Aorta (tissue), 5 donors: ENCODE measurements at regions not wholly inside any gene's neighbourhood (a gene's known extent, or its start where the extent isn't known, plus 50 kb on each side); places are given as distances from the start of the nearest gene placed in this dataset.

Experiments
- ATAC-seq: fragments of 200-7000 bp; cut with Tn5 transposase; one replicate; pipeline ENCODE4 v1.9.1; 2022; ENCODE audit warnings: moderate library complexity; ENCODE audit not compliant: low FRiP score
- DNase-seq, 2 donors: peaks; one replicate each; pipeline ENCODE4 v3.0.0-alpha.2; 2020
- H3K27ac ChIP-seq, 2 donors: one replicate each; pipeline ENCODE4 v1.5.1; 2013; ENCODE audit warnings: low read length in 2 of 2, mild to moderate bottlenecking in 2 of 2, moderate library complexity in 2 of 2, control low read depth in 1 of 2, inconsistent platforms in 1 of 2, low read depth in 1 of 2
- H3K27me3 ChIP-seq, 2 donors: one replicate each; pipeline ENCODE4 v1.6.1; 2013; ENCODE audit warnings: control low read depth in 1 of 2, low read length in 1 of 2, mild to moderate bottlenecking in 1 of 2, moderate library complexity in 1 of 2; ENCODE audit not compliant: insufficient read depth in 2 of 2, control insufficient read depth in 1 of 2
- H3K36me3 ChIP-seq, 2 donors: one replicate each; pipeline ENCODE4 v1.6.1; 2013; ENCODE audit warnings: control low read depth in 1 of 2, low read length in 1 of 2, mild to moderate bottlenecking in 1 of 2; ENCODE audit not compliant: insufficient read depth in 2 of 2, control insufficient read depth in 1 of 2
- H3K4me1 ChIP-seq, 2 donors: one replicate each; pipeline ENCODE4 v1.6.1; 2013; ENCODE audit warnings: low read length in 2 of 2, control low read depth in 1 of 2, mild to moderate bottlenecking in 1 of 2, moderate library complexity in 1 of 2; ENCODE audit not compliant: insufficient read depth in 2 of 2, control insufficient read depth in 1 of 2
- H3K4me3 ChIP-seq, 2 donors: one replicate each; pipeline ENCODE4 v1.5.1; 2013; ENCODE audit warnings: low read length in 2 of 2, control low read depth in 1 of 2, mild to moderate bottlenecking in 1 of 2
- H3K9me3 ChIP-seq: one replicate; pipeline ENCODE4 v1.6.1; 2013; ENCODE audit warnings: mild to moderate bottlenecking, low read length; ENCODE audit not compliant: control insufficient read depth
- WGBS, 2 donors: extraction: QIAGEN DNeasy Blood & Tissue Kit; methylation state at CpG; one replicate each; pipeline ENCODE4 v1.1.7; 2013; 5-methylcytosine and 5-hydroxymethylcytosine counted together
- intact Hi-C, 2 donors: fragments of 100-400 bp; cut with DNase I; formaldehyde crosslinking; loops; one replicate each; pipeline versions ENCODE4 v1.14.2 to v1.15.0; 2022
- donor health status: healthy with polysubstance abuse.
- donor health status: Bipolar disorder and iron deficiency.
- donor health status: DM: no; HTN: no; CAD: no.
- donor health status: DM: no; HTN: no; CAD: no.
- donor health status: DM: yes; HTN: yes; CAD: no.

DNA sequence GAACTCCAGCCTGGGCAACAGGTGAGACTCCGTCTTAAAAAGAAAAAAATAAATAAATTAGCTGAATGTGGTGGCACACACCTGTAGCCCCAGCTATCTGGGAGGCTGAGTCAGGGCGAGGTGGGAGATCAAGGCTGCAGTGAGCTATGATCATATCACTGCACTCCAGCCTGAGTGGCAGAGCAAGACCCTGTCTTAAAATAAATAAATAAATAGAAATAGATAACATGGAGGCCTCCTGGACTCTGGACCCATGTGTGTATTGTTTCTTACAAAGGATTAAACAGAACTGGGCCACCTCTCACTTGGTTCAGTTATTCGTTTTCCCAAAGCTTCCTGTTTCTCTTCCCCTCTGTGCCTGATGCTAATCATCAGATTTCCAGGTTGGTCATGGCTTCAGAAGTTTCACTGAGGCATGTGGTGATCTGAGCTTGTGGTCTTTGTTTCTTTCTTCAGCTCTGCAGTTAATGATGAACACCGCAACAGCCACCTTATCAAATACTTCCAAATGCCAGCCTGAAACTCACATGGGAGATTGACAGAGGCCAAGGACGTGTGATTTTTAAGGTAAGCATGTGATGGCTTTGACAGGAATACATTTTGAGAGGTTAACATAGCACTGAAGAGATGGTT lies 83.3 kb upstream of the MAP4K4 start:
- 90 to 93% methylated on average over 5 of the region's 5 CpGs for WGBS, 2 donors
- Histone ChIP-seq H3K36me3 (no peaks in the 10 kb centered on the region), H3K4me1 (no peaks in the 10 kb centered on the region), H3K27ac (no peak overlapping the region), H3K4me3 (no peak overlapping the region), H3K9me3 (no peaks in the 10 kb centered on the region), H3K27me3 (no peaks in the 10 kb centered on the region)
- intact Hi-C loops = no loop called here
- no peak for ATAC-seq
- DNase-seq = no peak

DNA sequence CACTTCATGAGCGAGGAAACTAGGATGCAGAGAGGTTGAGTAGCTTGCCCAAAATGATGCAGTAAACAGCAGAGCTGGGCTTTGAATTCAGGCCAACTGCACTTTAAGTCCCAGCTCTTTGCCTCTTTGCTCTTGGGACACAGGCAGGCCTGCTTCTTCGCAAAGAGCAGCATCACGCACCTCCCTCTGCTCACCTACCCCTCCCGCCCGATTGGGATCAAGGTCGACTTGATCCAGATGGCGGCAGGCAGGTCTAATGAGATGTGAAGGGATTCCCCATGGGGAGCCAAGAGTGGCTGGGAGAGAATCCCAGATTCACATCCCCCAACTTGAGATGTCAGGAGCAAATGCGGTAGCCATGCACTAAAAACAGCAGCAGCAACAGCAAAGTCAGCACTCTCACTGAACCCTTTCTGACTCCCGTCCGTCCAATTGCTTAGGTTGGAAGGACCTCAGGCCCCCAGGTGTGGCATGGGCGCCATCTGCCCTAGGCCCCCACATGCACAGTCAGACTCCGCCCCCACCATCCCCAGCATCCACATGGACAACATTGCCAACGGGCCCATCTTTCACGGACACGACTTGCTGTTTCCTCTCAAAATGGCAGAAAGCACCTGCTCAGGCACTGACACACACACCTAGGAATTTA lies 84.3 kb upstream of the MAP4K4 start:
- no peaks in the 10 kb centered on the region for H3K9me3 ChIP-seq
- no peaks in the 10 kb centered on the region for H3K36me3 ChIP-seq
- DNase-seq (no peak), ATAC-seq (no peak)
- H3K4me3 ChIP-seq = no peak overlapping the region
- H3K4me1 ChIP-seq = no peaks in the 10 kb centered on the region
- WGBS, 2 donors = 87 to 90% methylated on average over 15 of the region's 15 CpGs
- intact Hi-C loops = no loop called here
- H3K27ac ChIP-seq = no peak overlapping the region
- no peaks in the 10 kb centered on the region for H3K27me3 ChIP-seq

DNA sequence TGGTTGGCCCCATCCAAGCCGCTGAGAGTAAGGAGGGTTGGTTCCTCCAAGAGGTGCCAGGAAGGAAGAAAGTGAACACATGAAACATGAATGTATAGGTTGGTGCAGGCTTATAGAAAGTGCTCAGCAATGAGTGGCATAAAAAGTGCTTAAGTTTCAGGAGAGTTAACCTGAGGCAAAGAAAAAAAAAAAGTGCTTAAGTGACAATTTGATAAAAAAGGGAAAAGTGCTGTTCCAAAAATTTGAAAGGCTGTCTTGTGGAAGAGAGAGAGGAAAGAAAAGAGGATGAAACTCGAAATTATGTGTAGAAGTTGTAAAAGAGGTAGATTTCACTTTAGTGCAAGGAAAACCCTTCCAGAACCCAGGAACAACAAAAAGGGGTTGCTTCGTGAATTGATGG lies 85.5 kb upstream of the MAP4K4 start:
- no peaks in the 10 kb centered on the region for H3K36me3 ChIP-seq
- H3K27ac ChIP-seq = no peak overlapping the region
- 93 to 97% methylated on average over 3 of the region's 3 CpGs for WGBS, 2 donors
- no peaks in the 10 kb centered on the region for H3K27me3 ChIP-seq
- ATAC-seq (no peak), DNase-seq (no peak)
- intact Hi-C loops = no loop called here
- no peaks in the 10 kb centered on the region for H3K9me3 ChIP-seq
- H3K4me3 ChIP-seq = no peak overlapping the region
- no peaks in the 10 kb centered on the region for H3K4me1 ChIP-seq

GRCh38 chr2:101610750-101611315 lies 86.7 kb upstream of the MAP4K4 start:
- no peak overlapping the region for H3K4me3 ChIP-seq
- H3K36me3 ChIP-seq = no peaks in the 10 kb centered on the region
- 87 to 90% methylated on average over 3 of the region's 3 CpGs for WGBS, 2 donors
- H3K27ac ChIP-seq = no peak overlapping the region
- no peaks in the 10 kb centered on the region for H3K4me1 ChIP-seq
- H3K9me3 ChIP-seq = no peaks in the 10 kb centered on the region
- no peak for ATAC-seq
- DNase-seq = no peak
- H3K27me3 ChIP-seq = no peaks in the 10 kb centered on the region
- intact Hi-C loops = no loop called here

DNA sequence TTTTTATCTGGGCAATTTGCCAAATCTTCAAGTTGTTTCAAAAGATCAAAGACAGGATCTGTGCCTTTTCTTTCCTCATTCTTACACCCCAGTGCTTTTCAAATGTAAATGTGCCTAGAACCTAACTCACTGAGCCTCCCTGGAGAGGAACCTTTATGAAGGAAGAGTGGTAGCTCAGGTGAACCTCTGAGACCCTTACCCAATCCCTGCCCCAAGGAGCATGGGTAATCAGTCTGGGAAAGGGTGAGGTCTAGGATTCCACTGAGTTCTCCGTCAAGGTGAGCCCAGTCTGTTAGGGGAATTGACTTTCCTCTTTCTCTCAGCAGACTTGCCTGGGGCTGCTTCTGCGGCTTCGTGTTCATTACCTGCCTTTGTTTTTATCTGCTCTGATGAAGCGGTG lies 88.1 kb upstream of the MAP4K4 start:
- Histone ChIP-seq H3K4me1 (no peaks in the 10 kb centered on the region), H3K27me3 (no peaks in the 10 kb centered on the region), H3K4me3 (no peak overlapping the region), H3K27ac (no peak overlapping the region), H3K9me3 (no peaks in the 10 kb centered on the region), H3K36me3 (no peaks in the 10 kb centered on the region)
- 98 to 99% methylated on average over 4 of the region's 4 CpGs for WGBS, 2 donors
- intact Hi-C loops = no loop called here
- ATAC-seq (no peak), DNase-seq (no peak)

- Histone ChIP-seq H3K4me1 (no peaks in the 10 kb centered on the region), H3K9me3 (no peaks in the 10 kb centered on the region), H3K4me3 (no peak overlapping the region), H3K27me3 (no peaks in the 10 kb centered on the region), H3K27ac (no peak overlapping the region), H3K36me3 (no peaks in the 10 kb centered on the region)
- DNase-seq = no peak
- intact Hi-C loops = no loop called here
- ATAC-seq = no peak
- WGBS, 2 donors = 82 to 84% methylated on average over 4 of the region's 4 CpGs
These were observed 88.8 kb upstream of the MAP4K4 start for GRCh38 chr2:101608408-101609310.

DNA sequence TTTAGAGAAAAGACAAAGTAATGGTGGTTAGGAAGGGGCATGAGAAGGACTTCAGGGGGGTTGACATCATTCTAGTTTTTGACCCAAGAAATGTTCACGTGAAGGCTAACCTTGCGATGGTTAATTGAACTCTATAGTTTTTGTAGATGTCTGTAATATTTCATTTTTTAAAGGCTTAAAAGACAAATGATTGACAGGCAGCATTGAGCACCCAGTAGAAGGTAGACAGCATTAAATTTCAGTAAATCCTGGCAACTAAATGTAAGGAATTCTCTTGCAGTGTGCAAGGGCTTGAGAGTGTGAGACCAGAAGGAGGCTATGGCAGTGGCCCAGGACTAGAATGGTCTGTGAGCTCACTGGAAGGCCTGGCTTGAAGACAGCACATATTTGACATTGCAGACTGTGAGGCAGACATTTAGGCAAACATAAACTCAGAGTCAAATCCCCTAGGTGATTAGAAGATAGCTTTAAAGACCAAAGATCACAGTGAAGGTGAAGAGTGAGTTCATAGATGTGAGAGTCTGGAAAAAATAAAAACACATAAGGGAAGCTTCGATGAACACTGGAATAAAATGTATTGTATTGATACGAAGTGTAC lies 100.1 kb upstream of the MAP4K4 start:
- H3K27me3 ChIP-seq = no peaks in the 10 kb centered on the region
- H3K9me3 ChIP-seq = no peaks in the 10 kb centered on the region
- peak in 1 of 2 donors; percentile 59 for DNase-seq
- intact Hi-C loops = no loop called here
- H3K27ac ChIP-seq = no peak overlapping the region
- no peak overlapping the region for H3K4me3 ChIP-seq
- peak; percentile 59 for ATAC-seq
- no peaks in the 10 kb centered on the region for H3K36me3 ChIP-seq
- H3K4me1 ChIP-seq = no peaks in the 10 kb centered on the region
- 25 to 33% methylated on average over 4 of the region's 4 CpGs for WGBS, 2 donors

GRCh38 chr2:101596333-101596732 lies 101.2 kb upstream of the MAP4K4 start:
- intact Hi-C loops = no loop called here
- ATAC-seq (no peak), DNase-seq (no peak)
- WGBS, 2 donors = 68 to 70% methylated on average over 4 of the region's 4 CpGs
- Histone ChIP-seq H3K4me1 (no peaks in the 10 kb centered on the region), H3K27ac (no peak overlapping the region), H3K27me3 (no peaks in the 10 kb centered on the region), H3K36me3 (no peaks in the 10 kb centered on the region), H3K9me3 (no peaks in the 10 kb centered on the region), H3K4me3 (no peak overlapping the region)
